ENCODE measurements at regions not wholly inside any gene's neighbourhood (a gene's known extent, or its start where the extent isn't known, plus 50 kb on each side); places are given as distances from the start of the nearest gene placed in this dataset.

GRCh38 chr20:60255415-60255814 is 297.2 kb downstream of the CDH26 start:
- H3K36me3 ChIP-seq, result no peaks in the 10 kb centered on the region
- no peak for DNase-seq
- no peaks in the 10 kb centered on the region for H3K9me3 ChIP-seq
- no peak overlapping the region for H3K27ac ChIP-seq
- peaks cover 6% of the 10 kb centered on the region for H3K27me3 ChIP-seq (ENCODE audit: low read depth)
- no peaks in the 10 kb centered on the region for H3K4me1 ChIP-seq
- no peak for ATAC-seq
- H3K4me3 ChIP-seq, result no peak overlapping the region
- no peak for TF ChIP-seq CTCF (IDR thresholded peaks at IDR 0.05)
- intact Hi-C loops (cut with DNase I), result no loop called here

- no peak for DNase-seq
- intact Hi-C loops (cut with DNase I), result no loop called here
- Histone ChIP-seq H3K27ac (no peak overlapping the region), H3K27me3 (ENCODE audit: low read depth) (peaks cover 6% of the 10 kb centered on the region), H3K36me3 (no peaks in the 10 kb centered on the region), H3K4me1 (no peaks in the 10 kb centered on the region), H3K4me3 (no peak overlapping the region), H3K9me3 (no peaks in the 10 kb centered on the region)
- no peak for ATAC-seq
- TF ChIP-seq CTCF (IDR thresholded peaks at IDR 0.05), result no peak
Measured at GRCh38 chr20:60255866-60256265, 297.6 kb downstream of the CDH26 start.

GRCh38 chr20:60256811-60257210 is 298.6 kb downstream of the CDH26 start:
- Histone ChIP-seq H3K27ac (no peak overlapping the region), H3K4me3 (no peak overlapping the region), H3K4me1 (no peaks in the 10 kb centered on the region), H3K27me3 (ENCODE audit: low read depth) (peaks cover 6% of the 10 kb centered on the region), H3K36me3 (no peaks in the 10 kb centered on the region), H3K9me3 (no peaks in the 10 kb centered on the region)
- no peak for TF ChIP-seq CTCF (IDR thresholded peaks at IDR 0.05)
- DNase-seq (no peak), ATAC-seq (no peak)
- intact Hi-C loops (cut with DNase I), result no loop called here

- TF ChIP-seq CTCF (IDR thresholded peaks at IDR 0.05), result no peak
- Histone ChIP-seq H3K4me3 (no peak overlapping the region), H3K4me1 (no peaks in the 10 kb centered on the region), H3K36me3 (no peaks in the 10 kb centered on the region), H3K27ac (no peak overlapping the region), H3K9me3 (no peaks in the 10 kb centered on the region), H3K27me3 (ENCODE audit: low read depth) (peaks cover 6% of the 10 kb centered on the region)
- ATAC-seq, result no peak
- no peak for DNase-seq
- intact Hi-C loops (cut with DNase I), result no loop called here
Measured at GRCh38 chr20:60257671-60258070, 299.4 kb downstream of the CDH26 start.

GRCh38 chr20:60258255-60258863 is 300.1 kb downstream of the CDH26 start:
- H3K27ac ChIP-seq, result no peak overlapping the region
- no peaks in the 10 kb centered on the region for H3K36me3 ChIP-seq
- H3K9me3 ChIP-seq, result no peaks in the 10 kb centered on the region
- no peak for ATAC-seq
- intact Hi-C loops (cut with DNase I), result no loop called here
- DNase-seq, result no peak
- no peaks in the 10 kb centered on the region for H3K4me1 ChIP-seq
- H3K4me3 ChIP-seq, result no peak overlapping the region
- peaks cover 10% of the 10 kb centered on the region for H3K27me3 ChIP-seq (ENCODE audit: low read depth)
- no peak for TF ChIP-seq CTCF (IDR thresholded peaks at IDR 0.05)
